Lower leg skin (tissue), 3 donors: ENCODE measurements at regions not wholly inside any gene's neighbourhood (a gene's known extent, or its start where the extent isn't known, plus 50 kb on each side); places are given as distances from the start of the nearest gene placed in this dataset.

Experiments
- POLR2A ChIP-seq, 2 donors: fragments of 450-650 bp; IDR thresholded peaks; one replicate each; pipeline ENCODE4 v1.6.1; 2016 to 2017; ENCODE audit warnings: antibody characterized with exemption in 2 of 2, mild to moderate bottlenecking in 1 of 2, moderate library complexity in 1 of 2
- TF ChIP-seq, protein P1 (sequence below), 3 donors: fragments of 450-650 bp; IDR thresholded peaks; one replicate each; pipeline ENCODE4 v1.5.1; 2016; ENCODE audit warnings: antibody characterized with exemption in 3 of 3, mild to moderate bottlenecking in 3 of 3, moderate library complexity in 2 of 3

DNA sequence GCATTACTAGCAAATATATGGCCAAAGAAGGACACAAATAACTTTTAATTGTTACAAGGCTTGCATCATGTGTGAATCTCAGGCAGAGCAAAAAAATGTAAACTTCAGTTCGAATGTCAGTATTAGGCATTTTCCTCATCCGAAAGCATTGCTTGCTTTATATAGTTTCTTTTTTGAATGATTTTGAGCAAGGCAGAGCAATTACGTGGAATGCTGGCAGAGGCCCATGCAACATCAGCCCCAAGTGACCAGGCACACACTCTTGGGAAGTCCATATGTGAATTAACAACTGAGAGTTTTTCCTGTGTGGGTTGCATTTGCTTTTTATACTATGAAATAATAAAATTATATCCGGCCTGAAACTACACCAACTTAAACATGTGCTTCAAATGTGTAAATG lies 274.8 kb downstream of the PTPRC start:
- TF ChIP-seq, protein P1, sequence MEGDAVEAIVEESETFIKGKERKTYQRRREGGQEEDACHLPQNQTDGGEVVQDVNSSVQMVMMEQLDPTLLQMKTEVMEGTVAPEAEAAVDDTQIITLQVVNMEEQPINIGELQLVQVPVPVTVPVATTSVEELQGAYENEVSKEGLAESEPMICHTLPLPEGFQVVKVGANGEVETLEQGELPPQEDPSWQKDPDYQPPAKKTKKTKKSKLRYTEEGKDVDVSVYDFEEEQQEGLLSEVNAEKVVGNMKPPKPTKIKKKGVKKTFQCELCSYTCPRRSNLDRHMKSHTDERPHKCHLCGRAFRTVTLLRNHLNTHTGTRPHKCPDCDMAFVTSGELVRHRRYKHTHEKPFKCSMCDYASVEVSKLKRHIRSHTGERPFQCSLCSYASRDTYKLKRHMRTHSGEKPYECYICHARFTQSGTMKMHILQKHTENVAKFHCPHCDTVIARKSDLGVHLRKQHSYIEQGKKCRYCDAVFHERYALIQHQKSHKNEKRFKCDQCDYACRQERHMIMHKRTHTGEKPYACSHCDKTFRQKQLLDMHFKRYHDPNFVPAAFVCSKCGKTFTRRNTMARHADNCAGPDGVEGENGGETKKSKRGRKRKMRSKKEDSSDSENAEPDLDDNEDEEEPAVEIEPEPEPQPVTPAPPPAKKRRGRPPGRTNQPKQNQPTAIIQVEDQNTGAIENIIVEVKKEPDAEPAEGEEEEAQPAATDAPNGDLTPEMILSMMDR (IDR thresholded peaks at IDR 0.05): no peak
- TF ChIP-seq POLR2A (IDR thresholded peaks at IDR 0.05): no peak
